Sigmoid colon (tissue), 6 donors: ENCODE measurements at regions not wholly inside any gene's neighbourhood (a gene's known extent, or its start where the extent isn't known, plus 50 kb on each side); places are given as distances from the start of the nearest gene placed in this dataset.

Experiments used
- DNase-seq: peaks from one replicate; pipeline ENCODE4 v3.0.0-alpha.2; 2019
- H3K27ac ChIP-seq, 4 donors: fragments of 200-600 bp; sonication (generic); one replicate each; pipeline ENCODE4 v1.5.1; 2016 to 2019; ENCODE audit warnings: mild to moderate bottlenecking in 1 of 4
- H3K27me3 ChIP-seq, 3 donors: fragments of 200-600 bp; sonication (generic); one replicate each; pipeline ENCODE4 v1.5.1; 2019; ENCODE audit warnings: mild to moderate bottlenecking in 1 of 3
- H3K36me3 ChIP-seq, 4 donors: fragments of 200-600 bp; sonication (generic); one replicate each; pipeline ENCODE4 v1.5.1; 2016 to 2019
- H3K4me1 ChIP-seq, 4 donors: fragments of 200-600 bp; sonication (generic); one replicate each; pipeline ENCODE4 v1.5.1; 2017 to 2019
- H3K4me3 ChIP-seq, 4 donors: fragments of 200-600 bp; sonication (generic); one replicate each; pipeline ENCODE4 v1.5.1; 2017 to 2019; ENCODE audit warnings: mild to moderate bottlenecking in 2 of 4, moderate library complexity in 1 of 4
- H3K9me3 ChIP-seq, 4 donors: fragments of 200-600 bp in 3 of 4; sonication (generic) in 3 of 4; one replicate each; pipeline versions ENCODE4 v1.5.1 to v1.6.1; 2013 to 2019
- CTCF ChIP-seq, 4 experiments: fragments of 450-650 bp in 3 of 4; fragments of 200-600 bp in 1 of 4; IDR thresholded peaks; one replicate each; pipeline ENCODE4 v1.5.1; 2016 to 2019; ENCODE audit warnings: antibody characterized with exemption in 4 of 4, mild to moderate bottlenecking in 3 of 4, moderate library complexity in 2 of 4
- EP300 ChIP-seq, 4 donors: sonication (generic); formaldehyde crosslinking; IDR thresholded peaks; one replicate each; pipeline ENCODE4 v1.6.1; 2017; ENCODE audit warnings: antibody characterized with exemption in 4 of 4
- POLR2A ChIP-seq, 2 donors: fragments of 450-650 bp; IDR thresholded peaks; one replicate each; pipeline ENCODE4 v1.6.1; 2016; ENCODE audit warnings: antibody characterized with exemption in 2 of 2, mild to moderate bottlenecking in 2 of 2, moderate library complexity in 2 of 2
- POLR2AphosphoS5 ChIP-seq, 4 donors: sonication (generic); formaldehyde crosslinking; IDR thresholded peaks; one replicate each; pipeline ENCODE4 v1.6.1; 2017; ENCODE audit warnings: antibody characterized with exemption in 4 of 4
- WGBS, 2 donors: extraction: QIAGEN DNeasy Blood & Tissue Kit; methylation state at CpG; one replicate each; pipeline ENCODE4 v1.1.7; 2013; 5-methylcytosine and 5-hydroxymethylcytosine counted together
- intact Hi-C: fragments of 100-400 bp; cut with DNase I; formaldehyde crosslinking; loops from one replicate; pipeline ENCODE4 v1.15.1; 2023
- donor health status: healthy with polysubstance abuse.
- donor health status: healthy.

- no peak for DNase-seq
- 14 to 61% methylated on average over 6 of the region's 6 CpGs for WGBS, 2 donors
- intact Hi-C loops, result no loop called here
Observed at GRCh38 chr15:62288361-62289017, 123.4 kb upstream of the C2CD4B start.

GRCh38 chr15:62291262-62291661 is 126.2 kb upstream of the C2CD4B start:
- Histone ChIP-seq H3K4me3 (no peak overlapping the region), H3K9me3 (no peaks in the 10 kb centered on the region), H3K27me3 (peaks cover 0 to 4% (median 0%) of the 10 kb centered on the region in 3 donors), H3K27ac (no peak overlapping the region), H3K36me3 (no peaks in the 10 kb centered on the region), H3K4me1 (no peaks in the 10 kb centered on the region)
- intact Hi-C loops, result no loop called here
- TF ChIP-seq EP300 (IDR thresholded peaks at IDR 0.05) (no peak), POLR2A (IDR thresholded peaks at IDR 0.05) (no peak), POLR2AphosphoS5 (IDR thresholded peaks at IDR 0.05) (no peak), CTCF (IDR thresholded peaks at IDR 0.05) (no peak)
- WGBS, 2 donors, result 52 to 75% methylated on average over 2 of the region's 2 CpGs
- DNase-seq, result no peak

More at GRCh38 chr15:62288361-62289017, 123.4 kb upstream of the C2CD4B start:
- no peaks in the 10 kb centered on the region for H3K9me3 ChIP-seq
- H3K36me3 ChIP-seq, result no peaks in the 10 kb centered on the region
- TF ChIP-seq POLR2A (IDR thresholded peaks at IDR 0.05), result no peak
- no peak for TF ChIP-seq CTCF (IDR thresholded peaks at IDR 0.05)
- no peak for TF ChIP-seq POLR2AphosphoS5 (IDR thresholded peaks at IDR 0.05)
- no peak overlapping the region for H3K27ac ChIP-seq
- H3K4me1 ChIP-seq, result no peaks in the 10 kb centered on the region
- no peak overlapping the region for H3K4me3 ChIP-seq
- H3K27me3 ChIP-seq, result peaks cover 0 to 4% (median 0%) of the 10 kb centered on the region in 3 donors

GRCh38 chr15:62296756-62297507 is 131.8 kb upstream of the C2CD4B start:
- no peaks in the 10 kb centered on the region for H3K9me3 ChIP-seq
- H3K27me3 ChIP-seq, result no peaks in the 10 kb centered on the region
- intact Hi-C loops, result no loop called here
- peaks cover 0 to under 1% (median 0%) of the 10 kb centered on the region in 4 donors for H3K4me1 ChIP-seq
- DNase-seq, result no peak
- no peak for TF ChIP-seq POLR2AphosphoS5 (IDR thresholded peaks at IDR 0.05)
- TF ChIP-seq POLR2A (IDR thresholded peaks at IDR 0.05), result no peak
- no peak for TF ChIP-seq EP300 (IDR thresholded peaks at IDR 0.05)
- no peak for TF ChIP-seq CTCF (IDR thresholded peaks at IDR 0.05)
- H3K27ac ChIP-seq, result no peak overlapping the region
- WGBS, 2 donors, result 80 to 92% methylated on average over 12 of the region's 12 CpGs
- H3K36me3 ChIP-seq, result no peaks in the 10 kb centered on the region
- no peak overlapping the region for H3K4me3 ChIP-seq

- WGBS, 2 donors, result 93 to 98% methylated on average over 1 of the region's 1 CpG
- DNase-seq, result no peak
- TF ChIP-seq POLR2A (IDR thresholded peaks at IDR 0.05) (no peak), CTCF (IDR thresholded peaks at IDR 0.05) (no peak), EP300 (IDR thresholded peaks at IDR 0.05) (no peak), POLR2AphosphoS5 (IDR thresholded peaks at IDR 0.05) (no peak)
- Histone ChIP-seq H3K36me3 (no peaks in the 10 kb centered on the region), H3K4me3 (no peak overlapping the region), H3K9me3 (no peaks in the 10 kb centered on the region), H3K27ac (no peak overlapping the region), H3K4me1 (peaks cover 0 to 6% (median 5%) of the 10 kb centered on the region in 4 donors), H3K27me3 (no peaks in the 10 kb centered on the region)
- intact Hi-C loops, result no loop called here
Observed at GRCh38 chr15:62297522-62297921, 132.4 kb upstream of the C2CD4B start.
